Epidermal melanocyte (primary cell): ENCODE measurements at regions not wholly inside any gene's neighbourhood (a gene's known extent, or its start where the extent isn't known, plus 50 kb on each side); places are given as distances from the start of the nearest gene placed in this dataset.

Experiments used
- DNase-seq: peaks from one replicate; pipeline ENCODE4 v3.0.0; 2011; ENCODE audit warnings: low spot score; ENCODE audit not compliant: insufficient read length

DNA sequence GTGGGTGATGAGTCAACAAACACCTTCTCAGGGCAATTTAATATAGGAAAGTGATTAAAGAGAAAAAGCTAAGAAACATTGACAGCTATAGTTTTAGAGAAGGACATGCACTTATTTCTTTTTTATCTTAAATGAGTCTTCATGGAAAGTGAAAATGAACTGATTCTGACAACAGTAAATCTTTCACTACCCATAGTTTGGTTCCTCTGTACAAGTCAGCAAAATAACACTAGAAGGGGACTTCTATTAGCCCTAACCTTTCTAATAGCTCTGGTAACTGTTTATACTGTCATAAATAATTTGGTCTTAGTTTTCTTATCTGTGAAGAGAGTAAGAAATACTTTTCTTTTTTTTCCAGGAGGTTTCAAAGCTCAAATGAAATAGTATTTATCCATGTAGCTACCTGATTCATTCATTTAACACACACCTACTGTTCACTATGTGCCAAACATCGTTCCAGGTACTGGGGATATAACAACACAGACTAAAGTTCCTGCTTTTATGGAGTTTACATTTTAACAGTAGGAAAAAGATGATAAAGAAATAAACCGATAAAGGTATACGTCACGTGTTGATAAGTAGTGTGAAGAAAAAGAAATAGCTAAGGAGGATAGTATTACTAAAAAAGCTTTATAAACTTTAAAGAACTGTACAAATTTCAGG, 148.2 kb downstream of the PCSK1 start:
- no peak for DNase-seq

DNA sequence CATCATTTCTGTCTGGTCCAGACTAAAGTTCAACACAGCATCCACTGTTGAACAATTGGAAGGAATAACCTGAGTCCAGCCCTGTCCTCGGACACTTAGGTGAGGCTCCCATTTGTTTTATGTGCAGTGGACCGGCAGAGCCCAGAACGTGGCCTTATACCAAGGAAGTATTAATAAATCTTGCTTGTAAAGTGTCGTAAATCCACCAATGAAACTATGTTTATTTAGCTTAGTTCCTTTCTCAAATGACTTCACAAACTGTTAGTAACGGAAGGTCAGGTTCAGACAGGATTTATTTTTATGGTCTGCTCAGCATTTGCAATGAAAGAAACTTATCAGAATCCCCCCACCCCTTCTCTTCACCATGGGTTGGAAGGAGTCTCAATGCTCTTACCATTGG, 149.5 kb downstream of the PCSK1 start:
- no peak for DNase-seq

- no peak for DNase-seq
These were observed 151.0 kb downstream of the PCSK1 start for GRCh38 chr5:96282020-96282419.

DNA sequence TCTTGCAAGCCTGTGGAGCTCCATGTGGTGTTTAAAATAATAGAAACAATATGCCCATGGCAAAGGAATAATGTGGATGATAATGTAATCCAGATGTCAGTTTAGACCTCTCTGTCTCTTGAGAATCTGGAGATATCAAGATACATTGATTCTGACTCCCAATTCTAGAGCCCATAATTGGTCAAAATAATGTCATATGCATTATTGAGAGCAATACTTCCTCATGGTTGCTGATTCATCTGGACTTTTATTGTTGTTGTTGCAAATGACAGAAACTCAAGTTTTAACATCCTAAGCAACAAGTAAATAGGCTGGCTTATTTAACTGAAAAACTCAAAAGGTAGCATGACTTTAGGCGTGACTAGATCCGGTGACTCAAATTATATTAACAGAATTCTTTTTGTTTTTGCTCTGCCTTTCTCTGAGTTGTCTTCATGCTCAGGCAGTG, 152.1 kb downstream of the PCSK1 start:
- DNase-seq = no peak

- DNase-seq = no peak
These were observed 153.1 kb downstream of the PCSK1 start for GRCh38 chr5:96279801-96280542.

GRCh38 chr5:96278981-96279380, 154.1 kb downstream of the PCSK1 start:
- DNase-seq = no peak

DNA sequence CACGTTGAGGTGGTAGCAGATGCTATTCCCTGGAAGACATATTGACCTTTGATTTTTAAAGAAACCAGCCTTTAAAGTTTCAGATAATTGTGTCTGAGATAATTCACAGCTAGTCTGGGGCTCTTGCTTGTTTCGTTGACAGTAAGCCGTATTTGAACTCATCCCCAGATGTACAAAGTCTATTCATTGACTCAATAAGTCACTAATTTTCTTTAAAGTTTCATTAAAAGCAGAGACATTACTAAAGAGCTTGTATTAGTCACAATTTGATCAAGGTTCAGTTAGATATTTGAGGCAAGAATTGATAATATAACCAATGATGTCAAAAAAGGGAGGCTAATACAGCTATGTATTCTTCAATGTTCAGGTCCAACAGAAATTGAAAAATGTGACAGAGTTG, 158.0 kb downstream of the PCSK1 start:
- no peak for DNase-seq

DNA sequence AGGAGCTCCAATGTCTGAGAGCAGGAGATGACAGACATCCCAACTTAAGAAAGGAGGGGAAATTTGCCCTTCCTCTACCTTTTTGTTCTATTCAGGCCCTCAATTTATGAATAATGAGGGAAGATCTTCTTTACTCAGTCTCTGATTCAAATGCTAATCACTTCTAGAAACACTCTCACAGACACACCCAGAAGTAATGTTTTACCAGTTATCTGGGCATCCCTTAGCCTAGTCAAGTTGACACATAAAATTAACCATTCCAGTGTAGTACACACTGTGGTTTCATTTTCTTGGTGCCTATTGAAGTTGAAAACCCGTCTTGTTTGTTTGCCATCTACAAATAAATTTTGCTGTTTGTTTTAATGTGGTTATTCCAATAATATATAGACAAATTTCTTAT, 167.6 kb downstream of the PCSK1 start:
- DNase-seq = no peak

DNA sequence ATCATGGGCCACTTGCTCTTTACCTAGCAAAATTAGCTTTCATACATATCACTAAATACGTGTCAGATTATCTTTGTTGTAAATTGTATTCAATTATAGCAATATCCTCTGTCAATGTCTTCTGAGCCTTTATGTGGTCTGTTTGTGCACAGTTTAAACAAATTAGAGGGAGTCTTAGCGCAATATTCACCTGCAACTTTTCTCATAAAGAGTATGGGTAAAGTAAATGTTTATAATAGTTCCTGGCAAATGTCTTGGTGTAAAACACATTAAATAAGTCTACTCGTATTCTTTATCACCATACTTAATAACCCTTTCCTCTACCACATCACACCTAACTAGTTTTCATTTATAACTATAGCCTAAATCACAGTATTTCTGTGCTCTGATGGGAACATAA, 169.0 kb downstream of the PCSK1 start:
- DNase-seq = no peak

DNA sequence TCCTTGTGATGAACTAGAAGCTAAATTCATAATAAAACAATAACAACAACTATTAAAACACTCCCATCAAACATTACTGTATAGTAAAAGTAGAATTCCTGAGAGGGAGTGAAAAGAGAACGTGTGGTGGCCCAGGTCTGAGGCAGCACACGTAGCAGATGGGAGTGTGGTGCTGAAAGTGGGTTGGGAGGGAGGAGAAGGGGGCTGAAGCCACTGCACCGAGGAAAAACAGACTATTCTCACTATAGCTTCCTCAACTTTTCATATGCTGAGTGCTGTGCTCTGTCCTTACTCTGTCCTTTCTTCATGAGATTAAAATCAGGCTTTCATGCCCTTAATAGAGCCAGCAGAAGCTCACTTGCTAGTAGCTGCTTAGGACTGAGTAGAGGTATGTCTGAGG, 170.9 kb downstream of the PCSK1 start:
- no peak for DNase-seq

- DNase-seq = no peak
These were observed 173.0 kb downstream of the PCSK1 start for GRCh38 chr5:96260009-96260408.

GRCh38 chr5:96259151-96259772, 173.8 kb downstream of the PCSK1 start:
- DNase-seq = no peak

DNA sequence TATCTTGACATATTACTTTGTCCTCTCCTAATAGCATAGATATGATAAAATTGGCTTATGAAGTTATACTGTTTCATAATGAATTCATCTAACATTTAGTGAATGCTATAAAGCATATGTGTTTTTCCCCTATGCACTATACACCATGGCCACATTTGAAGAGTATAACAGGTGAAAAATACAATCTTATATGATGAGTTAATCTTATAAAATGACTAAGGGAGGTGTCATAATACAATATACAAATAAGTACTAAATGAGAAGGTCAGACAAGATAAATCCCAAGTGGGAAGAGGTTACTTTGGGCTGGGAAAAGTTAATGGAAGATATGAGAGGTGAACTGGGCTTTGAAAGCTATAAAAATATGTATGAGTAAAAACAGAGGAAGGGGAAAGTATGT, 174.4 kb downstream of the PCSK1 start:
- no peak for DNase-seq

DNA sequence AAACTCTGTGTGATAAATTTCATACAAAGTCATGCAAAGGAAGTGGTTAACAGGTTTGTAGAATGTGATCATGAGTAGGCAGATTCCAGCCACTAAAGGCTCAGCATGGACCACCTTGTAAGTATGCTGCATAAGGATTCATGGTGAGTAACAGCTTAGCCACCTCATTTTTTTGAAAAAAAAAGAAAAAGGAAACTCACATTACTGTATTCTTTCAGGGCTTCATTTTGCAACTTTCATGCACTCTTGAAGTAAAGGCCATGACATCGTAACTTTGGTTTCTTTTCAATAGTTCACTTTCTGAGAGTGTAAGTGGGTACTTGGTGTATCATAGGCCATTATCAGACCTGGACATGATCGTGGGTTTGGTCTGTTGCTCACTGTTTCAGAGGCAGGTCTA, 175.1 kb downstream of the PCSK1 start:
- no peak for DNase-seq

GRCh38 chr5:96256795-96257470, 176.1 kb downstream of the PCSK1 start:
- no peak for DNase-seq

DNA sequence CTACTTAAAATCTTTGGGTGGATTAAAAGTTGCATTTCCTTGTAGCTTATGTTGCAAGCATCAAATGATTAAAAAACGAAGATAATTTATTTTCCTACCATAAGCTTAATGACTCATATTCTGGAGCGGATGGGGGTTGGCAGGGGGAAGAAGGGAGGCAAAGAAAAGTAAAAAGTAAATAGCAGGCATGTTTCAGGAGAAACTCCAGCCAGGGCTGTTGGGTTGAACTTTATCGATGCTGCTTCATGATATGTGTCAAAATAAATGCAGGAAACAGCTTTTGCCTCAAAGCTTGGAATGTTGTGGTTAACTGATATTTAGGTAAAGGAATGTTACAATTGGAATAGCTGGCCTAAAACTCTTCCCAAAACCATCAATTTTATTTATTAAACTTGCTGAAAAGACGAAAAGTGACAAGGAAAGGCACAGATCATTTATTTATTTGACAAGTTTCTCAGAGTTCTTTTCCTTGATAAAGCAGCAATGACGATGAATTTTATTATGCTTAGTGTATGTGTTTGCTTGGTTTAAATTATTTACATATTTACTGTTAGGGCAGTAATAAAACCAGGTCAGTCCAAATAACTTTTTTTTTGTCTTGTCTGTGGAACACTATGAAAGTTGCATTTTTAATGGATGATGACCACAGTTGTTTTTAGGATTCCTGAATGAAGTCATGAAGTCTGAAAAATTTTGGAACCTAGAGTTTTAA, 177.9 kb downstream of the PCSK1 start:
- DNase-seq = no peak

- no peak for DNase-seq
These were observed 179.9 kb downstream of the PCSK1 start for GRCh38 chr5:96253140-96253539.

- no peak for DNase-seq
These were observed 180.5 kb downstream of the PCSK1 start for GRCh38 chr5:96252596-96252995.

DNA sequence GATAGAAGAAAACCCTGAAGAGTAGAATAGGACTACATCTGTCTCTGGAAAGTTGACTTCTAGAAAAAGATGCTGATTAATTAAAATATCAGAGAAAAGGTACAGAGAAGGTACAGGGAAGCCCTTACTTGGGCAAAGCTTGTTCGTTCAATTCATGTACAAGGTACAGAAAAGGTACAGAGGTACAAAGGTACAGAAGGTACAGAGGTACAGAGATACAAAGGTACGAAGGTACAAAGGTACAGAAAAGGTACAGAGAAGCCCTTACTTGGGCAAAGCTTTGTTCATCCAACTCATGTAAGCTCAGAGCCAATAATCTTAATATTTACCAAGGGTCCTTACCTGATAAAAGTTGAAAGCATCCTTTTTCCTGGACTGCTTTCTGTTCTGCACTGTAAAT, 182.3 kb downstream of the PCSK1 start:
- DNase-seq = no peak

DNA sequence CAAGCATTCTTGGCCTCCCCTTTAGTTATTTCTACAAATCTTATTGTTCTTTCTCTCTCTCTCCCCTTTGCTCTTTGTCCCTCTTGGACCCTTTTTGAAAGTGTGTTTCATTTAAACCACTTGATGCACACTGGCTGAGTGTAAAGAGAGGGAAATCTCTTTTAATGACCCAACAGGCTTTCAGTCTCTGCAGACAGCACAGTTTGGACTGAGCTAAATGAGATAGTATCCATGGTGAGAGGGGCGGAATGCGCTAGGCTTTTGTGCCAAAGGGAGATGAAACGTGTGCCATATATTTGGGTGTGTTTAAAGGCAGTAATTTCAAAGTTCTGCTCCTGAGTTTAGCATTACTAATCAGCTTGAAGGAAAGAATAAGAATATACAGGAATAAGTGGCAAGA, 184.9 kb downstream of the PCSK1 start:
- DNase-seq = no peak

DNA sequence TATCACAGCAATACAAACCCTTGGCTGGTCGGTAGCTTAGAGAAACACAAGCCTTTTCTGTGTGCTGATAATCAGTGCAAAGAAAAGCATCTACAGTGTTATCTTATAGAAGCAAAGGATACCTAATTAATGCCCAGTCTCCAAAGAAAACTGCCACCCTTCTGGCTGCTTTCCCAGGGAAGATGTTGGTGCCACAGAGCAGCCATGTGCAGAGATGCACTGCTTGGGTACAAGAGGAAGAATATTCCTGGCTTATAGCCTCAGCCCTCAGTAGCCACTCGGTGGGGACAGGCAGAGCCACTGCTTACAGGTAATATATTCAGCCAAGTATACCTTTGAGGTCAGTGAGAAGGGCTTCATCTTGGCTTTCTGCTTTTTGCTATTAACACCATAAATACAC, 185.3 kb downstream of the PCSK1 start:
- no peak for DNase-seq
